ENCODE measurements at regions not wholly inside any gene's neighbourhood (a gene's known extent, or its start where the extent isn't known, plus 50 kb on each side); places are given as distances from the start of the nearest gene placed in this dataset.

- no peak for FAIRE-seq
- ChIA-PET POLR2A (no interaction called here), CTCF (ENCODE audit: low intra/inter-chr PET ratio) (no interaction called here)
- Histone ChIP-seq H2AFZ (ENCODE audit: low read depth, low read length) (no peak overlapping the region), H3K9me1 (ENCODE audit: control insufficient read depth, insufficient read depth, low read length) (no peaks in the 10 kb centered on the region), H3K27ac (ENCODE audit: extremely low read depth, low read depth, low read length) (no peak overlapping the region), H4K20me1 (replicated peaks; ENCODE audit: control insufficient read depth, insufficient read depth, low read length) (no peaks in the 10 kb centered on the region), H3K36me3 (ENCODE audit: control insufficient read depth, insufficient read depth, low read length) (no peaks in the 10 kb centered on the region), H3K4me2 (ENCODE audit: insufficient read depth, low read length) (no peak overlapping the region), H3K79me2 (ENCODE audit: control insufficient read depth, insufficient read depth, low read length) (no peaks in the 10 kb centered on the region), H3K27me3 (ENCODE audit: control insufficient read depth in 2 of 2, insufficient read depth in 2 of 2, low read length in 2 of 2) (no peaks in the 10 kb centered on the region), H3K4me1 (replicated peaks in 1 of 2; ENCODE audit: control insufficient read depth in 2 of 2, insufficient read depth in 2 of 2, low read length in 2 of 2) (no peaks in the 10 kb centered on the region), H3K9me3 (replicated peaks; ENCODE audit: control insufficient read depth, insufficient read depth, low read depth, low read length) (no peaks in the 10 kb centered on the region), H3K9ac (ENCODE audit: insufficient read depth in 1 of 2, low read depth in 2 of 2, low read length in 2 of 2) (no peak overlapping the region), H3K4me3 (no peak overlapping the region)
- no peak for ATAC-seq
- in situ Hi-C loops (cut with MboI) (no loop called here), intact Hi-C loops (cut with micrococcal nuclease) (no loop called here)
- DNase-seq (ENCODE audit: extremely low read depth in 1 of 4, low spot score in 3 of 4), result no peak
- BruUV-seq (replicated peaks), result no TSS peak
- 2% methylated on average over 7 of the region's 7 CpGs for WGBS (ENCODE audit: insufficient coverage, low coverage, missing lambda C conversion rate)
- TF ChIP-seq ZNF77 (CRISPR knock-in tag; IDR thresholded peaks at IDR 0.05), result no peak
- TF ChIP-seq MAFF (IDR thresholded peaks at IDR 0.05; ENCODE audit: low read length), result peak; percentile 51
- no peak for TF ChIP-seq NR2F6 (CRISPR knock-in tag; IDR thresholded peaks at IDR 0.05)
- TF ChIP-seq MYC (IDR thresholded peaks at IDR 0.05; ENCODE audit: low read depth, low read length), result no peak
- no peak for TF ChIP-seq MYC (CRISPR knock-in tag; IDR thresholded peaks at IDR 0.05; ENCODE audit: borderline replicate concordance, low read depth)
- TF ChIP-seq ZBTB43 (CRISPR knock-in tag; IDR thresholded peaks at IDR 0.05), result no peak
- peak; percentile 38; the same call in 1 of the 2 replicates for TF ChIP-seq ZNF316 (IDR thresholded peaks at IDR 0.05)
- TF ChIP-seq FOXJ2 (tag; IDR thresholded peaks at IDR 0.05), result no peak
- no peak for TF ChIP-seq CBX2 (IDR thresholded peaks at IDR 0.05; ENCODE audit: insufficient read depth, low read length, poor library complexity, severe bottlenecking)
- no peak for TF ChIP-seq XRCC4 (IDR thresholded peaks at IDR 0.05; ENCODE audit: extremely low read depth, insufficient read depth, insufficient read length)
- no peak for TF ChIP-seq MEF2D (tag; conservative IDR thresholded peaks at IDR 0.05; ENCODE audit: low read depth)
- TF ChIP-seq CBX5 (IDR thresholded peaks at IDR 0.05; ENCODE audit: borderline replicate concordance, low read depth), result no peak
- no peak for TF ChIP-seq JUND (IDR thresholded peaks at IDR 0.05; ENCODE audit: borderline replicate concordance, low read depth, low read length)
- no peak for TF ChIP-seq JUND (tag; IDR thresholded peaks at IDR 0.05; ENCODE audit: borderline replicate concordance, low read depth, low read length)
- no peak for TF ChIP-seq JUN (IDR thresholded peaks at IDR 0.05; ENCODE audit: borderline replicate concordance, low read depth, low read length)
- TF ChIP-seq JUN (CRISPR knock-in tag; IDR thresholded peaks at IDR 0.05; ENCODE audit: borderline replicate concordance), result no peak
- no peak for TF ChIP-seq HDAC8 (tag; IDR thresholded peaks at IDR 0.05)
- TF ChIP-seq HINFP (tag; conservative IDR thresholded peaks at IDR 0.05; ENCODE audit: low read depth), result no peak
- no peak for TF ChIP-seq ZNF586 (CRISPR knock-in tag; conservative IDR thresholded peaks at IDR 0.05)
- peak; percentile 53; the same call in 1 of the 2 replicates for TF ChIP-seq MAFG (tag; conservative IDR thresholded peaks at IDR 0.05)
- no peak for TF ChIP-seq MLX (CRISPR knock-in tag; conservative IDR thresholded peaks at IDR 0.05)
- no peak for TF ChIP-seq ELF4 (CRISPR knock-in tag; IDR thresholded peaks at IDR 0.05)
- TF ChIP-seq, protein P1, sequence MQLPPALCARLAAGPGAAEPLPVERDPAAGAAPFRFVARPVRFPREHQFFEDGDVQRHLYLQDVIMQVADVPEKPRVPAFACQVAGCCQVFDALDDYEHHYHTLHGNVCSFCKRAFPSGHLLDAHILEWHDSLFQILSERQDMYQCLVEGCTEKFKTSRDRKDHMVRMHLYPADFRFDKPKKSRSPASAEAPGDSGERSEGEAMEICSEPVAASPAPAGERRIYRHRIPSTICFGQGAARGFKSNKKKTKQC (CRISPR knock-in tag; IDR thresholded peaks at IDR 0.05), result no peak
These were observed 76.5 kb upstream of the SNX19 start for GRCh38 chr11:130992788-130993187.

Data from K562 (cell line).